ENCODE measurements at regions not wholly inside any gene's neighbourhood (a gene's known extent, or its start where the extent isn't known, plus 50 kb on each side); places are given as distances from the start of the nearest gene placed in this dataset.

DNA sequence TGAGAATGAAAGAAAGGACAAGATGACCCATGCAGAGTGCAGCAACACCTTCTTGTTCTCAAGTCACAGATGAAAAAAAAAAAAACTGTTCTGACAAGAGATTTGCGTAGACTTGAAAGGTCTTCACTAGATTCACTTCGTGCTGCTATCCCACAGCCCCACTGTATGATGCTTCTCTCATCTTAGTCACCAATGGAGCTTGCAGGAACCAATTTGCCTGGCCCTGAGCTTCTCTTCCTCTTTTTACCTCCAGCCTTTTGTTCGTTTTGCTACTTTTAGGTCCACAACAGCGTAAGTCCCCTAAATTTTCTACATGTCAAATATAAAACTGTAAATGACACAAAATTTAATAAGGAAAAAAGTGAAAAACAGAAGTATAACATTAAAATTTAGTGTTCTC is 107.9 kb upstream of the NAP1L1 start:
- no peak overlapping the region for H3K4me3 ChIP-seq (ENCODE audit: low read depth, low read length)
- ChIA-PET CTCF (no interaction called here), POLR2A (no interaction called here)

DNA sequence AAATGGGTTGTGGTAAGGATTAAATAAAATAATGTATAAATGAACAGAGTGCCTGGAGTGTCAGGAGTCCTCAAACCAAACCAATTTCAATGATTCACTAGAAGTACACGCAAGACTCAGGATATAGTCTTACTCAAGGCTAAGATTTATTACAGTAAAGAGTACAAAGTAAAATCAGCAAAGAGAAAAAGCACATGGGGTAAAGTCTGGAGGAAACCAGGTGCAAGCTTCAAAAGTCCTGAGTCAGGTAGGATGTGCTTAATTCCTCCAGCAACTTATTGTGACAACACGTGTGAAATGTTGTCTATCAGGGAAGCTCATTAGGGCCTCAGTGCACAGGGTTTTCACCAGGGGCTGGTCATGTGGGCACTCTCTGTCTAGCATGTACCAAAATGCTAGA is 105.8 kb upstream of the NAP1L1 start:
- no peak overlapping the region for H3K27ac ChIP-seq (ENCODE audit: extremely low read depth, low read depth, low read length)
- TF ChIP-seq KLF10 (tag by site-specific recombination; IDR thresholded peaks at IDR 0.05) = no peak
- TF ChIP-seq ZNF239 (tag by site-specific recombination; IDR thresholded peaks at IDR 0.05) = no peak
- TF ChIP-seq ZNF341 (tag by site-specific recombination; IDR thresholded peaks at IDR 0.05; ENCODE audit: low read depth) = no peak
- no peak for TF ChIP-seq ZNF664 (tag by site-specific recombination; IDR thresholded peaks at IDR 0.05)
- TF ChIP-seq OVOL3 (tag by site-specific recombination; IDR thresholded peaks at IDR 0.05) = no peak
- TF ChIP-seq ZFP69B (tag by site-specific recombination; IDR thresholded peaks at IDR 0.05) = no peak
- TF ChIP-seq, protein P1, sequence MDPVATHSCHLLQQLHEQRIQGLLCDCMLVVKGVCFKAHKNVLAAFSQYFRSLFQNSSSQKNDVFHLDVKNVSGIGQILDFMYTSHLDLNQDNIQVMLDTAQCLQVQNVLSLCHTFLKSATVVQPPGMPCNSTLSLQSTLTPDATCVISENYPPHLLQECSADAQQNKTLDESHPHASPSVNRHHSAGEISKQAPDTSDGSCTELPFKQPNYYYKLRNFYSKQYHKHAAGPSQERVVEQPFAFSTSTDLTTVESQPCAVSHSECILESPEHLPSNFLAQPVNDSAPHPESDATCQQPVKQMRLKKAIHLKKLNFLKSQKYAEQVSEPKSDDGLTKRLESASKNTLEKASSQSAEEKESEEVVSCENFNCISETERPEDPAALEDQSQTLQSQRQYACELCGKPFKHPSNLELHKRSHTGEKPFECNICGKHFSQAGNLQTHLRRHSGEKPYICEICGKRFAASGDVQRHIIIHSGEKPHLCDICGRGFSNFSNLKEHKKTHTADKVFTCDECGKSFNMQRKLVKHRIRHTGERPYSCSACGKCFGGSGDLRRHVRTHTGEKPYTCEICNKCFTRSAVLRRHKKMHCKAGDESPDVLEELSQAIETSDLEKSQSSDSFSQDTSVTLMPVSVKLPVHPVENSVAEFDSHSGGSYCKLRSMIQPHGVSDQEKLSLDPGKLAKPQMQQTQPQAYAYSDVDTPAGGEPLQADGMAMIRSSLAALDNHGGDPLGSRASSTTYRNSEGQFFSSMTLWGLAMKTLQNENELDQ (tag by site-specific recombination; IDR thresholded peaks at IDR 0.05; ENCODE audit: low read depth) = no peak
- TF ChIP-seq ZFP41 (tag by site-specific recombination; IDR thresholded peaks at IDR 0.05; ENCODE audit: borderline replicate concordance) = no peak
- no peak for TF ChIP-seq KLF1 (tag by site-specific recombination; IDR thresholded peaks at IDR 0.05)
- TF ChIP-seq, protein P2, sequence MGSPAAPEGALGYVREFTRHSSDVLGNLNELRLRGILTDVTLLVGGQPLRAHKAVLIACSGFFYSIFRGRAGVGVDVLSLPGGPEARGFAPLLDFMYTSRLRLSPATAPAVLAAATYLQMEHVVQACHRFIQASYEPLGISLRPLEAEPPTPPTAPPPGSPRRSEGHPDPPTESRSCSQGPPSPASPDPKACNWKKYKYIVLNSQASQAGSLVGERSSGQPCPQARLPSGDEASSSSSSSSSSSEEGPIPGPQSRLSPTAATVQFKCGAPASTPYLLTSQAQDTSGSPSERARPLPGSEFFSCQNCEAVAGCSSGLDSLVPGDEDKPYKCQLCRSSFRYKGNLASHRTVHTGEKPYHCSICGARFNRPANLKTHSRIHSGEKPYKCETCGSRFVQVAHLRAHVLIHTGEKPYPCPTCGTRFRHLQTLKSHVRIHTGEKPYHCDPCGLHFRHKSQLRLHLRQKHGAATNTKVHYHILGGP (tag by site-specific recombination; IDR thresholded peaks at IDR 0.05) = no peak
- ChIA-PET POLR2A (no interaction called here), CTCF (no interaction called here)
- no peaks in the 10 kb centered on the region for H3K4me1 ChIP-seq (ENCODE audit: control insufficient read depth, insufficient read depth, low read length)
- H3K36me3 ChIP-seq (ENCODE audit: control insufficient read depth in 2 of 2, insufficient read depth in 1 of 2, low read length in 2 of 2) = no peaks in the 10 kb centered on the region
- no peak overlapping the region for H3K4me3 ChIP-seq (ENCODE audit: low read depth, low read length)
- no peaks in the 10 kb centered on the region for H3K9me3 ChIP-seq (ENCODE audit: control insufficient read depth, insufficient read depth, low read depth, low read length)

More for the DNA sequence above, 107.9 kb upstream of the NAP1L1 start:
- no peaks in the 10 kb centered on the region for H3K9me3 ChIP-seq (ENCODE audit: control insufficient read depth, insufficient read depth, low read depth, low read length)
- H3K27ac ChIP-seq (ENCODE audit: extremely low read depth, low read depth, low read length) = no peak overlapping the region
- TF ChIP-seq, protein P3, sequence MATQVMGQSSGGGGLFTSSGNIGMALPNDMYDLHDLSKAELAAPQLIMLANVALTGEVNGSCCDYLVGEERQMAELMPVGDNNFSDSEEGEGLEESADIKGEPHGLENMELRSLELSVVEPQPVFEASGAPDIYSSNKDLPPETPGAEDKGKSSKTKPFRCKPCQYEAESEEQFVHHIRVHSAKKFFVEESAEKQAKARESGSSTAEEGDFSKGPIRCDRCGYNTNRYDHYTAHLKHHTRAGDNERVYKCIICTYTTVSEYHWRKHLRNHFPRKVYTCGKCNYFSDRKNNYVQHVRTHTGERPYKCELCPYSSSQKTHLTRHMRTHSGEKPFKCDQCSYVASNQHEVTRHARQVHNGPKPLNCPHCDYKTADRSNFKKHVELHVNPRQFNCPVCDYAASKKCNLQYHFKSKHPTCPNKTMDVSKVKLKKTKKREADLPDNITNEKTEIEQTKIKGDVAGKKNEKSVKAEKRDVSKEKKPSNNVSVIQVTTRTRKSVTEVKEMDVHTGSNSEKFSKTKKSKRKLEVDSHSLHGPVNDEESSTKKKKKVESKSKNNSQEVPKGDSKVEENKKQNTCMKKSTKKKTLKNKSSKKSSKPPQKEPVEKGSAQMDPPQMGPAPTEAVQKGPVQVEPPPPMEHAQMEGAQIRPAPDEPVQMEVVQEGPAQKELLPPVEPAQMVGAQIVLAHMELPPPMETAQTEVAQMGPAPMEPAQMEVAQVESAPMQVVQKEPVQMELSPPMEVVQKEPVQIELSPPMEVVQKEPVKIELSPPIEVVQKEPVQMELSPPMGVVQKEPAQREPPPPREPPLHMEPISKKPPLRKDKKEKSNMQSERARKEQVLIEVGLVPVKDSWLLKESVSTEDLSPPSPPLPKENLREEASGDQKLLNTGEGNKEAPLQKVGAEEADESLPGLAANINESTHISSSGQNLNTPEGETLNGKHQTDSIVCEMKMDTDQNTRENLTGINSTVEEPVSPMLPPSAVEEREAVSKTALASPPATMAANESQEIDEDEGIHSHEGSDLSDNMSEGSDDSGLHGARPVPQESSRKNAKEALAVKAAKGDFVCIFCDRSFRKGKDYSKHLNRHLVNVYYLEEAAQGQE (tag by site-specific recombination; IDR thresholded peaks at IDR 0.05) = no peak
- TF ChIP-seq, protein P4, sequence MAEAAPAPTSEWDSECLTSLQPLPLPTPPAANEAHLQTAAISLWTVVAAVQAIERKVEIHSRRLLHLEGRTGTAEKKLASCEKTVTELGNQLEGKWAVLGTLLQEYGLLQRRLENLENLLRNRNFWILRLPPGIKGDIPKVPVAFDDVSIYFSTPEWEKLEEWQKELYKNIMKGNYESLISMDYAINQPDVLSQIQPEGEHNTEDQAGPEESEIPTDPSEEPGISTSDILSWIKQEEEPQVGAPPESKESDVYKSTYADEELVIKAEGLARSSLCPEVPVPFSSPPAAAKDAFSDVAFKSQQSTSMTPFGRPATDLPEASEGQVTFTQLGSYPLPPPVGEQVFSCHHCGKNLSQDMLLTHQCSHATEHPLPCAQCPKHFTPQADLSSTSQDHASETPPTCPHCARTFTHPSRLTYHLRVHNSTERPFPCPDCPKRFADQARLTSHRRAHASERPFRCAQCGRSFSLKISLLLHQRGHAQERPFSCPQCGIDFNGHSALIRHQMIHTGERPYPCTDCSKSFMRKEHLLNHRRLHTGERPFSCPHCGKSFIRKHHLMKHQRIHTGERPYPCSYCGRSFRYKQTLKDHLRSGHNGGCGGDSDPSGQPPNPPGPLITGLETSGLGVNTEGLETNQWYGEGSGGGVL (tag by site-specific recombination; IDR thresholded peaks at IDR 0.05) = no peak
- TF ChIP-seq ZNF555 (tag by site-specific recombination; conservative IDR thresholded peaks at IDR 0.05) (no peak), KLF9 (tag by site-specific recombination; IDR thresholded peaks at IDR 0.05; ENCODE audit: low read depth) (no peak), MZF1 (tag by site-specific recombination; IDR thresholded peaks at IDR 0.05; ENCODE audit: borderline replicate concordance) (no peak), ZBTB1 (tag by site-specific recombination; IDR thresholded peaks at IDR 0.05) (no peak), ZNF624 (tag by site-specific recombination; IDR thresholded peaks at IDR 0.05) (no peak), HOXA7 (CRISPR knock-in tag; IDR thresholded peaks at IDR 0.05; ENCODE audit: borderline replicate concordance) (no peak), KLF1 (tag by site-specific recombination; IDR thresholded peaks at IDR 0.05) (no peak), ZNF311 (tag by site-specific recombination; IDR thresholded peaks at IDR 0.05; ENCODE audit: borderline replicate concordance) (no peak), TRIM28 (IDR thresholded peaks at IDR 0.05; ENCODE audit: borderline replicate concordance, low read length) (no peak), ZNF133 (tag by site-specific recombination; IDR thresholded peaks at IDR 0.05) (no peak), ZNF776 (tag by site-specific recombination; IDR thresholded peaks at IDR 0.05; ENCODE audit: borderline replicate concordance) (no peak), ZNF121 (tag by site-specific recombination; IDR thresholded peaks at IDR 0.05) (no peak), ZNF658 (tag by site-specific recombination; IDR thresholded peaks at IDR 0.05) (no peak), ZNF843 (tag by site-specific recombination; IDR thresholded peaks at IDR 0.05) (no peak), ZNF24 (tag by site-specific recombination; IDR thresholded peaks at IDR 0.05) (no peak), ZBTB7A (tag by site-specific recombination; IDR thresholded peaks at IDR 0.05; ENCODE audit: low read depth) (no peak)
- TF ChIP-seq, protein P5, sequence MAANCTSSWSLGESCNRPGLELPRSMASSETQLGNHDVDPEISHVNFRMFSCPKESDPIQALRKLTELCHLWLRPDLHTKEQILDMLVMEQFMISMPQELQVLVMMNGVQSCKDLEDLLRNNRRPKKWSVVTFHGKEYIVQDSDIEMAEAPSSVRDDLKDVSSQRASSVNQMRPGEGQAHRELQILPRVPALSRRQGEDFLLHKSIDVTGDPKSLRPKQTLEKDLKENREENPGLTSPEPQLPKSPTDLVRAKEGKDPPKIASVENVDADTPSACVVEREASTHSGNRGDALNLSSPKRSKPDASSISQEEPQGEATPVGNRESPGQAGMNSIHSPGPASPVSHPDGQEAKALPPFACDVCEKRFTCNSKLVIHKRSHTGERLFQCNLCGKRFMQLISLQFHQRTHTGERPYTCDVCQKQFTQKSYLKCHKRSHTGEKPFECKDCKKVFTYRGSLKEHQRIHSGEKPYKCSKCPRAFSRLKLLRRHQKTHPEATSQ (tag by site-specific recombination; IDR thresholded peaks at IDR 0.05) = no peak
- TF ChIP-seq, protein P6, sequence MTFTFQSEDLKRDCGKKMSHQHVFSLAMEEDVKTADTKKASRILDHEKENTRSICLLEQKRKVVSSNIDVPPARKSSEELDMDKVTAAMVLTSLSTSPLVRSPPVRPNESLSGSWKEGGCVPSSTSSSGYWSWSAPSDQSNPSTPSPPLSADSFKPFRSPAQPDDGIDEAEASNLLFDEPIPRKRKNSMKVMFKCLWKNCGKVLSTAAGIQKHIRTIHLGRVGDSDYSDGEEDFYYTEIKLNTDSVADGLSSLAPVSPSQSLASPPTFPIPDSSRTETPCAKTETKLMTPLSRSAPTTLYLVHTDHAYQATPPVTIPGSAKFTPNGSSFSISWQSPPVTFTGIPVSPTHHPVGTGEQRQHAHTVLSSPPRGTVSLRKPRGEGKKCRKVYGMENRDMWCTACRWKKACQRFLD (tag by site-specific recombination; IDR thresholded peaks at IDR 0.05) = no peak
- no peaks in the 10 kb centered on the region for H3K36me3 ChIP-seq (ENCODE audit: control insufficient read depth in 2 of 2, insufficient read depth in 1 of 2, low read length in 2 of 2)
- H3K4me1 ChIP-seq (ENCODE audit: control insufficient read depth, insufficient read depth, low read length) = no peaks in the 10 kb centered on the region

All from HEK293 (cell line).